NCI-H2196 treated with DMSO at 0.1 percent for 48 hours (cell line): ENCODE measurements at regions not wholly inside any gene's neighbourhood (a gene's known extent, or its start where the extent isn't known, plus 50 kb on each side); places are given as distances from the start of the nearest gene placed in this dataset.

ENCODE experiments used
- DNase-seq: peaks from one replicate; lab custom pipeline; 2025; ENCODE audit not compliant: unreplicated experiment; lab: John Stamatoyannopoulos, UW

DNA sequence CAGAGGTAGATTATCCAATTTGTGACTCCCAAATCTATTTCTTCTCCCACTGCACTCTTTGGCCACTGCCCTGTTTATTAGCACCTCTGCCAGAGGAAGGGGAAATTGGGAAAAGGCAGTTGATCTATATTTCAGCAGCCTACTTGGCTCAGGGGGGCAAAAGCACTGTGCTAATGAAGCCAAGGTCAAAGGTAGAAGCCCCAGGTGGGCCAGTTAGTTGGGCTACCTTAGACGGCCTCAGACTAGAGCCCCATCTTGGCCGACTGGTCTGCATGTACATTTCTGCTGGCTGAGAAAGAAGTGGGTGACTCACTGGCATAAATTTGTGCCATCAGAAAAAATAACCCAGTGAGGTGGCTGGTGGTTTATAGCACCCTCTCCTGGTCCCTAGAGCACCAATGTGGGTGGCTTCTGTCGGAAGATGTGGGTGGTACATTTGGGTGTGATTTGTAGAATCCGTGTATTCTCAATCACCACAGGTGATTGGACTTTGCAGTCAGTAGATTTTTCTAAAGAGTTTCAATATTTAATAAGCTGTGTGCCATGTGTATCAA lies 293.3 kb upstream of the MKI67 start:
- no peak for DNase-seq

DNA sequence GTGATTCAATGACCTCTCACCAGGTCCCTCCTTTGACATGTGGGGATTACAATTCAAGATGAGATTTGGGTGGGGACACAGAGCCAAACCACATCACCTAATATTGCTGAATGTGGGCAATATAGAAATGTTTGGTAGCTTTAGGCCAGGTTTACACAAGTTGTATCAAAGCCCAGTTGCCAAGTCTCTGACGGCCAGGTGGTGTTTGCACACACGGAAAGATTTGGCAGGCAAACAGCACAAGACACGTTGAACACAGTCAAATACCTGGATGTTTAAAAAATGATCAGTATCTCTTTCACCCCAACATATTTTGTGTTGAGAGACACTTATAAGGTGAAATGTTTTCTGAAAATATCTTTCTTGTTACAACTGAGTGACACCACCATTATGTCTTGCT lies 294.4 kb upstream of the MKI67 start:
- no peak for DNase-seq

DNA sequence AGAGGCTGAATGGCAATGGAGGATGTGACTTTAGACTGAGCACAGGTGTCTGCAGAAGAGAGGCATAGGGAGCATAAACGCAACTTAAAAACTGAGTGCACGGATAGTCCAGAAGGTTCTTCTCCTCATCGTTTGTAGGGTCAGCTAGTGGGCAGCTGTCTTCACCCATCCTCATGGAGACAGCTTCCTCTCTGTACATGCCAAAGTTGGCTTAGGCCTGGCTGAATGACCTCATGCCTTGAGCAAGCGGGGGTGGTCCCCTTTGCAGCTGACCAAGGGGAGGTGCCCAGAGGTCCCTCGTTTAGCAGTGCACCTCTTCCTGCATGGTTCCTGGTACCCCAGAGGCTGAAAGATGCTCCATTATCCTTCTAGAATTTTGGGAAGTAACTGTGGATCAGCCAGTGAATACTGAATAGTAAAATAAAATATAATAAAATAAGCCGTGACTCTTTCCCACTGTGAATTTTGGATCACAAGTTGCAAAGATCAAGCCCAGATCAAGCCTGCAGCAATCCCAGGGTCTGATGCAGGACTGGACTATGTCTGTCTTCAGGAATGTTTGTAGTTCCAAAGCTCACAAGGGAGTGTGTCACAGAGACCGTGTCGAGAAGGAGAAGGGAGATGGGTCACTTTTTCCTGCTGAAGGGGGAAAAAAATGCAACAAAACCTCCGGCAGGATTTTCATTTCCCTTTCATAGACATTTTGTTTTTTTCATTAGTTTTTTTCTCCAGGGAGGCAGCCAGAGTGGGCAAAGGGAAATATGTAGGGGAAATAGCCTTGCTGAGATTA lies 295.3 kb upstream of the MKI67 start:
- no peak for DNase-seq

DNA sequence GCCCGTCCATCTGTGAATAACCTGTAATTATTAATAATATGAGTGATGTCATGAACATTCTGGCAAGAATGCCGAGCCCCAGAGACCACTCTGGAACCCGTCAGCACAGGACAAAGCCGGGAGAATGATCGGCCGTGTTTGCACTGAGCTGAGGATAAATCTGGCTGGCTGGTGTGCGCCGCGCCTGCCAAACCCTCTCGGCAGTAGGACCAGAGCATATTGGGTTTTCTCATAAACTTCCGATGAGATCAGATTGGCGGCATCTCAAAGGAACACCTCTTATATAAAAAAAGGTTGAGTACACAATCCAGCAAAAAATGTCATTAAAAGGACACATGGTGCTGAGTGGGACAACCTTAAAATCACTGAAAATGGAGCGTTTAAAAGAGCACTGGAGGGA lies 296.0 kb upstream of the MKI67 start:
- DNase-seq = no peak

DNA sequence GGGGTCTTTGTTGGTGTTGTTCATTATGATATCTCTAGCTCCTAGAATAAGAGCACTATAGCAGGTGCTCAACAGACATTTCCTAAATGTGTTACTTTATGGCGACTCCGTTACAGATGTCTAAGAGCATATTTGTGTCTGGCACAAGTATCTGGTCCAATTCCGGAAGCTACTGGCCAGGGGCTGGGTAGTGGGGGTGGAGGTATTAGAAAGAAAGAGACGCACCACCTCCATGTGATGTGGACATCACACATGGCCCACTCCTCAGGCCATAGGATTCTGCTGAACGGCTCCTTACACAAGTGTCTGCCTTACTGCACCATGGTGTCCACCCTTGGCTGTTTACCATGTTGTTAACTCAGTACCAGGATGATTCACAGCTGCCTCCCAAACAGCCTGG lies 296.8 kb upstream of the MKI67 start:
- no peak for DNase-seq

DNA sequence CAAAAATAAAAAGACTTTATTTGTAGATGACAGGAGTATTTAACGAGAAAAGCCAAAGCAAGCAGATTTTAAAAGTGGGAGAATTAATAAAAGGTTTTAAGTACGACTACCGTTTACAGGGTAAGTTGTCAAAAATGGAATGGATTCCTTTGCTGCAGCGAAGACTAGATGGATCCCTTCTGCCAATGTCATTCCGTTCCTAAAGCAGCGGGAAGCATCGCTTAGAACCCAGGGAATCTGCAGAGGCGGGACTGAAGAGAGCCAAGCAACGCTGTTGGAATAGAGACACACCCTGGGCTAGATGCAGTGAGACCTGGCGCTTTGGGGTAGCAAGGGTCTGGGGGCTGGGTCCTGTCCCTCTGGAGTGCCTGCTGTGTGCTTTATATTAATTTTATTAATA lies 303.1 kb upstream of the MKI67 start:
- no peak for DNase-seq

DNA sequence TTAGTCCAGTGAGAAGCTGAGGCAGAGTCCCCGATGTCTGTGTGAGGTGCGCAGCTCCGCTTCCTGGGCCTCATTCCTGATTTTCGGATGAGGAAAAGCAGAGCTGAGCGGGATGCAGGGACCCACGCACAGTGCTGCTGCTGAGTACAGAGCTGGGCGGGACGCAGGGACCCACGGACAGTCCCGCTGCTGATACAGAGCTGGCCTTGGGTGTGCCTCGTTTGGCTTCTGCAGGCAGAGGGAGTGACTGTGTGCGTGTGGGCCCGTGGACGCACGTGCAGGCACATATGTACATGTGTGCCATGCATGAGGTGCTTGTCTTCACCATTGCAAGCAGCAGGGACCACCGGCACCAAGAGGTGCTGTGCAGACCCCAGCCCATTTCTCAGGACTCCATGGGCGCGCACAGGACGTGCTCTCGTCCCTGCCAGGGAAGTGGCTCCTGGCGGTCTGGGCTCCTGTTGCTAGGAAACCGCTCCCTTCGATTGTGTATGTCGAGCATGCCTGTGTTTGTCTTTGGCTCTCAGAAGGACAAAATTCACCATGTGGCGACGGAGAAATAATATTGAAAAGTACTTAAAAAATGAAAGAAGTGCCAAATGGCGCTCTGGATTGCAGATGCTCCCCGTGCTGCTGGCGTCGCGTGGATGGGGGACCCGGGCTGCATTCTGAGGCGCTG lies 303.8 kb upstream of the MKI67 start:
- DNase-seq = no peak

DNA sequence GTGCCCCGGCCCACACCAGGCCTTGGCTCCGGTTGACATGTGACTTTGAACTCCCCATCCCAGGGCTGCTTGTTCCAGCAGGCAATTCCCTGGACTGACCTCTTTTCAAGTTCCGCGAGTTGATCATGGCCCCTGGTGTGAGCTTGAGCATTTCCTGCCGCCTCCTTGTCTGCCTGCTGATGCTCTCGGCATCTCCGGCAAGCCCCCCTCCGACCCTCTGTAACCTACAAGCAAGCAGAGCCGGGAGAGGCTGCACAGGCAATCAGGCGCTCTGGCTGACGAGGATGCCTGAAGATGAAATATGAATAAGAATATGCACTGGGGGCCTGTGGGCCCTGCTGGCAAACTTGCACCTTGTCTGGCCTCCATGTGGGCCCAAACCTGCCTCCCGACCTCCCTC lies 304.9 kb upstream of the MKI67 start:
- no peak for DNase-seq

DNA sequence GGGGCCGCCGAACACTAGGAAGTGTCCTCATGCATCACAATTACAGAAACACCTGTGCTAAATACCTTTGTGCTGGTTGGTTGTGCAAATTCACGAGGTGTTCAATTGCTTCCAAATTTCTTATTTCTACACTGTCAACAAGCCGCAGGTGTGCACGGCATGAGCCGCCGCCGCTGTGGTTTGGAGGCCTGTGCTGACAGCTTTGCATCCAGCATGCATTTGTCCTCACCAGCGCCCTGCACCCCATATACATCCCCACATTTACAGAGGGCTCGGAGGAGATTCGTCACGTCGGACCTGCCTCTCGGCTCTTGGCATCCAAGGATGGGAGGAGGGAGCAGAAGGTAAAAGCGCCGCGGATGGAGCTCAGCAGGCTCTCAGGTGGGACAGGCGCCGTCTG lies 305.3 kb upstream of the MKI67 start:
- DNase-seq = no peak

DNA sequence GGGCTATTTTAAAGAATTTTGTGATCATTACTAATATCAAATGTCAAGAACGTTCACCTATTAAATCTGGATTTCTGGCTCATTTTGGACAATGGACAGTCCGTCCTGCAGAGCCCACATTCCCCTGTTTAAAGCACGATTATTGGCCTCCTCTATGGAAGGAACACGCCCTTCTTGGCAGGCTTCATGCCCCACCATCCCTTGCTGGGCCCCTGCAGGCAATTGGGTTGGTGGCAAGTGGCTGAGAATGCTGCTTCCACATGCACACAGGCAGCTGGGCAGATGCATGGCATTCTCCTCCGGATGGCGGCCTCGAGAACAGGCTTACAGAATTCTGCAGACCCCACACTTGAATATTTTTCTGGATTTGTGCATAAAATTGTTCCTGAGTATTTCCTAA lies 305.8 kb upstream of the MKI67 start:
- DNase-seq = no peak

DNA sequence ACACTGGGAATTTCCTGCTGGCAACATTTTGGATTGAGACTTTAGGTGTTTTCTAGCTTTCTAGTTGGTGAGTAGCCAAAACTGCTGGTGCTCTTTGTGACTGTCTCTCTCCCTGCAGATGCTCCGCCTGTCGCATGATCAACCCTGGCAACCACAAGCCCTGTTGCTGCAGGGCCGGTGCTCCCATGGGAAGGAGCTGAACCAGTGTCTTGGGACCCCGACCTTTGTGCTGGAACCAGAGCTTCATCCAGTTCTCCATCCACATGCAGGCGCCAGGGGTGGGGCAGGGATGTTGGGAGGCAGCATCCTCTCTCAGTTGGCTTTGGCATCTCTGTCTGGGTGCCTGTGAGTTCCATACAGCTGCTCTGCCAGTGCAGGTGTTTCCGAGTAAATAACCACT lies 306.2 kb upstream of the MKI67 start:
- no peak for DNase-seq

DNA sequence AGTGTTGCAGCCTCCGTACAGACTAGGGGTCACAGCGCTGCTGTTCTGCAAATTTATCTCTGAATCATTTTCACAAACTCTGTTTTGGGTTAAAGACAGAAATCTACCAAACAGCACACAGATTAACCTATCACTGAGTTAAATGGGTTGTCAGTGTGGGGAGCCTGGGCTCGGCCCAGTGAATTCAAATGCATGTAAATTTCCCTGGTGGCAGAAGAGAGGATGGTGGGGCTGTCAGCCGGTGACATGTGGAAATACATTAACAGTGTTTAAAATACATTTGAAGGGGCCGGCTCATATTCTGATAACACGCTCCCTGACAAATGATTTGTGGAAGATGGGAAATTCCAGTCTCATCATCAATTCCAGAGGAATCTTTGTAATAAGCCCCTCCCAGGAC lies 309.6 kb upstream of the MKI67 start:
- DNase-seq = no peak

DNA sequence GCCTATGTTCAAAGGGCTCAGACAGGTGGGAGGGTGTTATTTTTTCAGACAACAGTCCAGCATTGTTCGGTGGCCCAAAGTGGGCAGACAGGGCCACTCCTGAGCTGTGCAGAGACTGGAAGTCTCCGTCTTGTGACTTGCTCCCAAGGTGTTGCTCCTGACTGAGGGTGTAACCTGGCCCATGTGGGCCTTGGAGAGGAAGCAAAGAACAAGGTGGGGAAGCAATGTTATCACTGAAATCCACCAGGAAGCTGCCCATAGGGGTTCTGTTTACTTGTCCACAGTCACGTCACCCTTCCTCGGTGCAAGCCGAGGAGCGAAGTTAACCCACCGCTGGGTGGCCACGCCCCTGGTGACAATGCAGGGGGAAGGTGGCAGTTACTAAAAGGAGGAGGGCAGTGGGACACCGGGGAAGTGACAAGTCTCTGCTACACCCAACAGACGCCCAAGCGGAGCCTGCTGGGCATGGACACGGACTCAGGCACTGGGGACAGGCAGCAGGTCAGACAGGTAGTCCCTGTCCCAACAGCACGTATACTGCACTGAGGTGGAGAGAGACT lies 311.6 kb upstream of the MKI67 start:
- no peak for DNase-seq

DNA sequence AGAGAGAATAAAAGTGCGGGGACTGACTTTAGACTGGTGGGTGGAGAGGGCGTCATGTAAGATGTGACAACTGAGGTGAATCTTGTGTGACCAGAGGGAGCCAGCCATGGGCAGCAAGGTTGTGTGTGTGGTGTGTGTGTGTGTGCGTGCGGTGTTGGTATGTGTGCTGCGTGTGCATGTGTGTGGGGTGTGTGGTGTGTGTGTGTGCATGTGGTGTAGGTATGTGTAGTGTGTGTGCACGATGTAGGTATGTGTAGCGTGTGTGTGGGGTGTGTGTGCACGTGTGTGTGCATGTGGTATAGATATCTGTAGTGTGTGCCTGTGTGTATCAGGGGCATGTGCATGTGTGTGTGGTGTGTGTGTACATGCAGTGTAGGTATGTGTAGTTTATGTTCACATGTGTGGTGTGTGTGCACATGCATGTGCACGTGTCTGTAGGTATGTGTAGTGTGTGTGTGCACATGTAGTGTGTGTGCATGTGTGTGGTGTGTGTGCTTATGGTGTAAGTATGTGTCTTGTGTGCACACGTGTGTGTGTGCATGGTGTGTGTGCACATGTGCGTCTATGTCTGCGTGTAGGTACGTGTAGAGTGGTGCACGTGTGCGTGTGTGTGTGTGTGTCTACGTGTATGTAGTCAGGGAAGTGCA lies 312.3 kb upstream of the MKI67 start:
- DNase-seq = no peak

DNA sequence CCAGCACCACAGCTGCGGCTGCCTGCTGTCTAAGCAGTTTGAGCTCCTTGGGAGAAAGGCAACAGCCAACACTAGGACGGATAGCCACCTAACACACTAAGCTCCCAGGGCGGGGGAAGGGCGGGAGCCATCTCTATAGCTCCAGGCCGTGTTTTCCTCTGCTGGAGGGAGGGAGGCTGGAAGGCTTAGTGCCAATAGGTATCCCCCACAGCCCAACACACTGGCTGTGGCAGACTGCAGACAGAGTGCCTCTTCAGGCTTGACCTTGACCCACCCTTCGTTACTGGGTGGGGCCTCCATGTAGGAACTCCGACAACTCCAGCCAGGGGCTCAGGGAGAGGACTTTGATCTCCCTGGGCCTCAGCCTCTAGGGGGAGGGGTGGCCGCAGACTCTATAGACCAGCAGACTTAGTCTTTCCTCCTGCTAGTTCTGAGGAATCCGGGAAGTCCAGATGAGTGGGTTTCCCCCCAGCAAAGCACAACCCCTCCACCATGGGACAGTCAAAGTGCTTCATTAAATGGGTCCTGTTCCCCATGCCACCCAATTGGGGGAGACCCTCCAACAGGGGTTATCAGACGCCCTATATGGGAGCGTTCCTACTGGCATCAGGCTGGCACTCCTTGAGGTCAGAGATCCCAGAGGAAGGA lies 314.4 kb upstream of the MKI67 start:
- no peak for DNase-seq

DNA sequence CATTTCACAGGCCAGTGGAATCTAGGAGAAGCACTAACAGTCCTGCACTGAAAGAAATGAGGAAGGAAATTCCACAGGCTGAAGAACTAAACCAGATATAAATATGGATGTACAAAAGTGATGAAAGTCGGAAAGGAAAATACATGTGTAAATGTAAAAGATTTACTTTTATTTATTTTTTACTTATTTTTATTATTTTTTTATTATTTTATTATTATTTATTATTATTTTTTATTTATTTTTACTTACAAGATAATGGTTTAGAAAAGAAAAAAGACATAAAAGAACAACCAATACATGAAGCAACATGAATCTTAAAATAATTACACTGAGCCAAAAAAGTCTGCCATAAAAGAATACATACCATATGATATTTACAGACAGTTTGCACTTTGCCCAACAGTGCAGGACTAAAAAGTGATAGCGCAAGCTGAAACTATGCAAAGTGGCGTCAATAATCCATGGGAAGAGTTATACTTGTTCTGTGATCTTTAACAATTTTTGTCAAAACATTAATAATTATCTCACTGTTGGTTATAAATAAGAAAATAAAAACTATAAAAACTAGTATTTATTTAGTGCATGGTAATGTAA lies 317.8 kb upstream of the MKI67 start:
- no peak for DNase-seq

DNA sequence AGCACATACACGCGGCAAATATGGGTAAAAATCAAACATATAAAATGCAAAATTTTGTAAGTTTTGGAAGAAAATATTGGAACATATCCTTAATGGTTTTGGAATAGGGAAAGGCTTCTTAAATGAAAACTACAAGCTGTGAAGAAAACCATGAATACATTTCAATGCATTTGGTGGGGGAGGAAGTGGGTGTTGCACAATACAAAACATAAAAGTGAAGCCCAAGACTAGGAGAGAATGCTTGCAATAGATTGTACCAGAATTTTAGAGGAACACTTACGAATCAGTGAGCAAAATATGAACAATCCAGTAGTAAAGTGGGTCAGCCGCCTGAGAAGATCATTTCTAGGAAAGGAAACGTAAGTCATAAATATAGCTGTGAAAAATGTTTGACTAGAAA lies 322.6 kb upstream of the MKI67 start:
- DNase-seq = no peak

DNA sequence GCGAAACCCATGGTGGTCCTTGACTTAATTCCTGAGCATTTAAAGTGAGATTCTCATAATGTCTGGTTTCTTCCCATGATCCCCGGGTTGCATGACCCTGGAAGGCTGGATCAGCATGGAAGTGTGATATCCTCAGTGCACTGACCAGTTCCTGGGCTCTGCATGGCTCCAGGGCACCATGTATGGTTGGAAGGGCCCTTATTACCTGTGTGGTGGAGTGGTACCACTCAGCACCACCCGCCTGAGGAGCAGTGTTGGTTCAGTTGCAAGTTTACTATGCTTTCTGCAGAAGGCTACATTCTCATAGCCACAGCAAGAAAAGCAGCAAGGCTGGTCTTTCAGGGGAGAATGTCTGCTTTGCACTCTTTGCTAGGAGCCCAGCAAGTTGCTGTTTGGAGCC lies 325.7 kb upstream of the MKI67 start:
- DNase-seq = no peak

DNA sequence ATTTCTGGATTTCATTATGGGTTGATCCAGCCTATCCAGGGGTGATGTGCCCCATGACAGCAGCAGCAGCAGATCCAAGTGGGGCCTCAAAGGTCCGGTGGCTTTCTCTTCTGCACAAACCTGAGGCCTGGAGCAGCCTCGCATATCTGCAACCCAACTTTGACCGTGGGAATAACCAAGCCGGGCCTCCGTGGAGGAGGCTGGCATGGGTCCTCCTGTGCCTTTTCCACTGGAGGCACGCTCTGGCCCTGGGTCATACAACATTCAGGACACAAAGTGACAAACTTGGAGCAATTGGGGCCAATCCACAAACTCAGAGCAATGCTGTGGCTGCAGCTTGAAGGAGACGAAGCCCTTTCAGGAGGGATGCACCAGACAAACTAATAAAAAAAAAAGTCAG lies 330.0 kb upstream of the MKI67 start:
- no peak for DNase-seq

DNA sequence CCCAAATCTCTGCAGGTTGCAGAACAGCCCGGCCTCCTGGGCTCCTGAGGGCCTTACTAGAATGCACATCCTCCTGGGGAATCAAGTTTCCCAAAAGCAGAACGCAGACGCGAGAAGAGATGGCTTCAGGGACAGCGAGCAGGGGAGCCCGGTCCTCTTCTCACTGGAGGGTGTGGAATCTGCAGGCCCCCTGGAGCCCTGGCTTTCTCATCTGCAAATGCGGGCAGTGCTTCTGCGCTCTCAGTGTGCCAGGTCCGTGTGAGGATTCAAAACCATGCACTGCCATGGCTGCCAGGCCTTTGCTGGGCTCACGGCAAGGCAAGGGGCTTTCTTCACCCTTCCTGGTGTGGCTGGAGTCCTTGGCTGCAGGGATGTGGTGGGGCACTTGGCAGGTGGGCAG lies 330.9 kb upstream of the MKI67 start:
- DNase-seq = no peak

DNA sequence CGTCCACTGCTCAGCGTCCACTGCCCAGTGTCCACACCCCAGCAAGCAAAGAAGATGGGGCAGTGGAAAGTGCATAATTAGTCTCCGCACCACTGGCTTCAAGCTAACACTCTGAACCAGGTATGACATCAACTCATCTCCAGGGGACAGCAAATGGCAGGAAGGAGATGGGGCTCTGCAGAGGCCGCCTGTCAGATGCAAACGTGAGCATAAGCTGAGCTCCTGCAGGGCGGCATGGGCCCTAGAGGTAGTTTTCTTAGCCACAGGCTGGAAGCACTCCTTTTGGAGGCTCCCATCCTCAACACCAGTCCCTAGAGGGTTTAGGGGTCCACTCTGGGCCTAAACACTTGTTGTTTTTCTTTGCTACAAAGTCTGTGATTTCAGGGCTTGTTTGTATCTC lies 335.8 kb upstream of the MKI67 start:
- DNase-seq = no peak
